H9 (cell line): ENCODE measurements at regions not wholly inside any gene's neighbourhood (a gene's known extent, or its start where the extent isn't known, plus 50 kb on each side); places are given as distances from the start of the nearest gene placed in this dataset.

ENCODE experiments used
- DNase-seq: peaks from one replicate; pipeline ENCODE4 v3.0.0-alpha.2; 2017
- H2AFZ ChIP-seq: one replicate; pipeline ENCODE4 v1.6.1; 2013; ENCODE audit warnings: mild to moderate bottlenecking, low read length, control low read depth, moderate library complexity
- H2AK5ac ChIP-seq: 2 replicates; pipeline ENCODE4 v1.6.1; 2013; ENCODE audit warnings: low read length, control low read depth, mixed read lengths; ENCODE audit not compliant: insufficient read length
- H2BK120ac ChIP-seq: one replicate; pipeline ENCODE4 v1.6.1; 2013; ENCODE audit warnings: low read depth, mild to moderate bottlenecking, low read length, control low read depth, inconsistent platforms; ENCODE audit not compliant: poor library complexity, severe bottlenecking
- H2BK12ac ChIP-seq: 2 replicates; pipeline ENCODE4 v1.6.1; 2013; ENCODE audit warnings: low read length, control low read depth, mixed read lengths, low read depth; ENCODE audit not compliant: insufficient read length
- H2BK15ac ChIP-seq: 2 replicates; pipeline ENCODE4 v1.6.1; 2013; ENCODE audit warnings: low read depth, low read length, control low read depth
- H2BK20ac ChIP-seq: one replicate; pipeline ENCODE4 v1.6.1; 2013; ENCODE audit warnings: low read depth, mild to moderate bottlenecking, low read length, control low read depth, inconsistent platforms; ENCODE audit not compliant: poor library complexity, severe bottlenecking
- H2BK5ac ChIP-seq: 2 replicates; pipeline ENCODE4 v1.6.1; 2013; ENCODE audit warnings: low read length, control low read depth, mixed read lengths; ENCODE audit not compliant: insufficient read length
- H3K14ac ChIP-seq: 2 replicates; pipeline ENCODE4 v1.6.1; 2013; ENCODE audit warnings: low read length, control low read depth; ENCODE audit not compliant: insufficient read depth
- H3K18ac ChIP-seq: 2 replicates; pipeline ENCODE4 v1.6.1; 2013; ENCODE audit warnings: low read depth, mild to moderate bottlenecking, mixed read lengths, low read length, control low read depth; ENCODE audit not compliant: insufficient read length
- H3K23ac ChIP-seq: 2 replicates; pipeline ENCODE4 v1.6.1; 2013; ENCODE audit warnings: low read length, control low read depth, mixed read lengths, low read depth; ENCODE audit not compliant: insufficient read length
- H3K23me2 ChIP-seq: 2 replicates; pipeline ENCODE4 v1.6.1; 2013; ENCODE audit warnings: low read depth, mild to moderate bottlenecking, mixed read lengths, low read length, control low read depth; ENCODE audit not compliant: insufficient read length, poor library complexity, severe bottlenecking
- H3K27ac ChIP-seq: 2 replicates; pipeline ENCODE4 v1.5.1; 2013; ENCODE audit warnings: low read length, control low read depth, mixed read lengths, low read depth; ENCODE audit not compliant: insufficient read length
- H3K27me3 ChIP-seq: 2 replicates; pipeline ENCODE4 v1.6.1; 2013; ENCODE audit warnings: low read length, control low read depth, inconsistent platforms; ENCODE audit not compliant: insufficient read depth
- H3K4ac ChIP-seq: 2 replicates; pipeline ENCODE4 v1.6.1; 2013; ENCODE audit warnings: low read depth, mild to moderate bottlenecking, control low read depth, inconsistent platforms, low read length, moderate library complexity
- H3K4me1 ChIP-seq: 2 replicates; pipeline ENCODE4 v1.6.1; 2013; ENCODE audit warnings: low read length, control low read depth, inconsistent platforms; ENCODE audit not compliant: insufficient read depth
- H3K4me2 ChIP-seq: 2 replicates; pipeline ENCODE4 v1.6.1; 2013; ENCODE audit warnings: low read length, control low read depth, mixed read lengths; ENCODE audit not compliant: insufficient read length, insufficient read depth
- H3K56ac ChIP-seq: 2 replicates; pipeline ENCODE4 v1.6.1; 2013; ENCODE audit warnings: low read depth, mild to moderate bottlenecking, mixed read lengths, low read length, control low read depth; ENCODE audit not compliant: insufficient read length
- H3K79me1 ChIP-seq: 2 replicates; pipeline ENCODE4 v1.6.1; 2013; ENCODE audit warnings: low read depth, mild to moderate bottlenecking, moderate library complexity, low read length, control low read depth, inconsistent platforms; ENCODE audit not compliant: insufficient read depth, poor library complexity, severe bottlenecking
- H3K79me2 ChIP-seq: 2 replicates; pipeline ENCODE4 v1.6.1; 2013; ENCODE audit warnings: low read length, control low read depth, inconsistent platforms; ENCODE audit not compliant: insufficient read depth
- H3K9ac ChIP-seq: 2 replicates; pipeline ENCODE4 v1.6.1; 2013; ENCODE audit warnings: low read length, control low read depth, mixed read lengths; ENCODE audit not compliant: insufficient read length; ENCODE audit errors: extremely low read depth
- H3K9me3 ChIP-seq: one replicate; pipeline ENCODE4 v1.6.1; 2013; ENCODE audit warnings: low read depth, low read length, inconsistent platforms; ENCODE audit not compliant: control insufficient read depth
- H3T11ph ChIP-seq: one replicate; pipeline ENCODE4 v1.6.1; 2013; ENCODE audit warnings: mild to moderate bottlenecking, low read length, control low read depth, inconsistent platforms
- H4K20me1 ChIP-seq: one replicate; pipeline ENCODE4 v1.6.1; 2013; ENCODE audit not compliant: control insufficient read depth, insufficient read length, insufficient read depth
- H4K5ac ChIP-seq: 2 replicates; pipeline ENCODE4 v1.6.1; 2013; ENCODE audit warnings: low read depth, mild to moderate bottlenecking, mixed read lengths, low read length, control low read depth; ENCODE audit not compliant: insufficient read length
- H4K8ac ChIP-seq: replicated peaks from 2 replicates; pipeline ENCODE4 v1.6.1; 2013; ENCODE audit warnings: low read length, control low read depth, mixed read lengths, low read depth; ENCODE audit not compliant: insufficient read length
- H4K91ac ChIP-seq: 2 replicates; pipeline ENCODE4 v1.6.1; 2013; ENCODE audit warnings: low read depth, mild to moderate bottlenecking, moderate library complexity, mixed read lengths, low read length, control low read depth; ENCODE audit not compliant: insufficient read length
- H3K27ac Mint-ChIP-seq, 3 experiments: 2 replicates in 2 of 3; 3 replicates in 1 of 3; pipeline ENCODE4 v1.8.0; 2020 to 2021; ENCODE audit warnings: mixed read lengths in 3 of 3, mild to moderate bottlenecking in 1 of 3, moderate library complexity in 1 of 3
- H3K27me3 Mint-ChIP-seq: 2 replicates; pipeline ENCODE4 v1.8.0; 2021; ENCODE audit warnings: low read depth, mild to moderate bottlenecking, moderate library complexity, mixed read lengths
- H3K36me3 Mint-ChIP-seq, 3 experiments: 2 replicates in 2 of 3; 3 replicates in 1 of 3; pipeline ENCODE4 v1.8.0; 2020 to 2021; ENCODE audit warnings: low read depth in 3 of 3, mixed read lengths in 3 of 3; ENCODE audit not compliant: insufficient read depth in 1 of 3
- H3K4me1 Mint-ChIP-seq, 2 experiments: 2 replicates each; pipeline ENCODE4 v1.8.0; 2020; ENCODE audit warnings: mixed read lengths in 2 of 2
- H3K4me3 Mint-ChIP-seq, 2 experiments: 2 replicates in 1 of 2; 3 replicates in 1 of 2; pipeline ENCODE4 v1.8.0; 2020 to 2021; ENCODE audit warnings: mild to moderate bottlenecking in 2 of 2, mixed read lengths in 2 of 2, moderate library complexity in 1 of 2
- H3K9me3 Mint-ChIP-seq, 2 experiments: 2 replicates in 1 of 2; 3 replicates in 1 of 2; pipeline ENCODE4 v1.8.0; 2020; ENCODE audit warnings: mild to moderate bottlenecking in 2 of 2, mixed read lengths in 2 of 2, moderate library complexity in 1 of 2
- WGBS: extraction: QIAGEN DNeasy Blood & Tissue Kit; methylation state at CpG from one replicate; pipeline ENCODE4 v1.1.7; 2013; ENCODE audit warnings: missing lambda C conversion rate, low lambda C conversion rate, mixed read lengths; ENCODE audit not compliant: insufficient read length; ENCODE audit errors: extremely low coverage; 5-methylcytosine and 5-hydroxymethylcytosine counted together
- TF ChIP-seq, protein P1 (sequence below): fragments of 200-600 bp; sonication (generic); conservative IDR thresholded peaks from 3 replicates; pipeline ENCODE4 v1.8.0; 2021; ENCODE audit warnings: antibody characterized with exemption, mild to moderate bottlenecking

DNA sequence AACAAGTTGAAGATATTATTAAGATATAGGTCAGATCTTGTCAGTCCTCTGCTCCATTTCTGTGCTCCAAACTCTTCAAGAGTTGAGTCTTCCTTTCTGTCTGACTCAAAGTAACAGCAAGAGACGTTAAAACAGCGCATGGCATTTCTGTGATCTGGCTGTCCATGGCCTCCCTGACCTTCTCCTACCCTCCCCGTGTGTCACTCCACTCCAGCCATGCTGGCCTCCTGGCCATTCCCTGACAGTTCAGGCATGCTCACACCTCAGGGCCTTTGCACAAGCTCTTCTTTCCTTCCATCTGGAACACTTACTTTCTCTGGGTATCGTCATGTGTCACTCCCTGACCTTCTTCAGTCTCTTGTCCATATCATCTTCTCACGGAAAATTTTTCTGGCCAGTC, 229.0 kb downstream of the CENPF start:
- H2BK20ac ChIP-seq, result no peak overlapping the region
- H3K27ac Mint-ChIP-seq, result no peak overlapping the region
- H4K5ac ChIP-seq, result no peak overlapping the region
- no peaks in the 10 kb centered on the region for H3K9me3 ChIP-seq
- no CpG with 5 or more reads among the region's 5 CpGs for WGBS
- no peak overlapping the region for H3K23ac ChIP-seq
- no peak overlapping the region for H3K4me2 ChIP-seq
- no peak overlapping the region for H3K4me3 Mint-ChIP-seq
- no peaks in the 10 kb centered on the region for H3K27me3 ChIP-seq
- peaks cover 5 to 6% of the 10 kb centered on the region in 2 experiments; a peak in 1 of 4 replicates for H3K4me1 Mint-ChIP-seq
- DNase-seq, result no peak
- H3K79me1 ChIP-seq, result no peaks in the 10 kb centered on the region
- no peaks in the 10 kb centered on the region for H3K4me1 ChIP-seq
- H3K56ac ChIP-seq, result no peak overlapping the region
- no peaks in the 10 kb centered on the region for H3K27me3 Mint-ChIP-seq
- no peak overlapping the region for H3K27ac ChIP-seq
- no peak overlapping the region for H3K4ac ChIP-seq
- H2BK5ac ChIP-seq, result no peak overlapping the region
- H3K18ac ChIP-seq, result no peak overlapping the region
- TF ChIP-seq, protein P1, sequence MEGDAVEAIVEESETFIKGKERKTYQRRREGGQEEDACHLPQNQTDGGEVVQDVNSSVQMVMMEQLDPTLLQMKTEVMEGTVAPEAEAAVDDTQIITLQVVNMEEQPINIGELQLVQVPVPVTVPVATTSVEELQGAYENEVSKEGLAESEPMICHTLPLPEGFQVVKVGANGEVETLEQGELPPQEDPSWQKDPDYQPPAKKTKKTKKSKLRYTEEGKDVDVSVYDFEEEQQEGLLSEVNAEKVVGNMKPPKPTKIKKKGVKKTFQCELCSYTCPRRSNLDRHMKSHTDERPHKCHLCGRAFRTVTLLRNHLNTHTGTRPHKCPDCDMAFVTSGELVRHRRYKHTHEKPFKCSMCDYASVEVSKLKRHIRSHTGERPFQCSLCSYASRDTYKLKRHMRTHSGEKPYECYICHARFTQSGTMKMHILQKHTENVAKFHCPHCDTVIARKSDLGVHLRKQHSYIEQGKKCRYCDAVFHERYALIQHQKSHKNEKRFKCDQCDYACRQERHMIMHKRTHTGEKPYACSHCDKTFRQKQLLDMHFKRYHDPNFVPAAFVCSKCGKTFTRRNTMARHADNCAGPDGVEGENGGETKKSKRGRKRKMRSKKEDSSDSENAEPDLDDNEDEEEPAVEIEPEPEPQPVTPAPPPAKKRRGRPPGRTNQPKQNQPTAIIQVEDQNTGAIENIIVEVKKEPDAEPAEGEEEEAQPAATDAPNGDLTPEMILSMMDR, result no peak
- no peak overlapping the region for H2BK15ac ChIP-seq
- H3K36me3 Mint-ChIP-seq, result peaks cover 2 to 10% (median 6%) of the 10 kb centered on the region in 3 experiments; a peak in 3 of 7 replicates
- H3K14ac ChIP-seq, result no peak overlapping the region
- no peak overlapping the region for H4K8ac ChIP-seq
- no peak overlapping the region for H4K91ac ChIP-seq
- H2AK5ac ChIP-seq, result no peak overlapping the region
- H3T11ph ChIP-seq, result no peak overlapping the region
- no peak overlapping the region for H3K9ac ChIP-seq
- H3K23me2 ChIP-seq, result no peaks in the 10 kb centered on the region
- no peak overlapping the region for H2BK120ac ChIP-seq
- H2AFZ ChIP-seq, result no peak overlapping the region
- peaks cover 13 to 14% of the 10 kb centered on the region in 2 experiments for H3K9me3 Mint-ChIP-seq
- no peaks in the 10 kb centered on the region for H4K20me1 ChIP-seq
- no peak overlapping the region for H2BK12ac ChIP-seq
- H3K79me2 ChIP-seq, result no peaks in the 10 kb centered on the region
